Cardiac muscle cell (in vitro differentiated cells and primary cell): ENCODE measurements at regions not wholly inside any gene's neighbourhood (a gene's known extent, or its start where the extent isn't known, plus 50 kb on each side); places are given as distances from the start of the nearest gene placed in this dataset.

Experiments
- DNase-seq, 2 donors: peaks; one replicate each; pipeline versions ENCODE4 v3.0.0 to v3.0.0-alpha.2; 2010 to 2017; ENCODE audit warnings: low read depth in 1 of 2, low spot score in 1 of 2
- H3K27ac ChIP-seq: fragments of 200-600 bp; sonication (generic); 2 replicates; pipeline ENCODE4 v1.5.1; 2016
- H3K27me3 ChIP-seq: fragments of 200-600 bp; sonication (generic); 2 replicates; pipeline ENCODE4 v1.6.0; 2016; ENCODE audit warnings: control low read depth
- H3K36me3 ChIP-seq: fragments of 200-600 bp; sonication (generic); 2 replicates; pipeline ENCODE4 v1.5.1; 2016; ENCODE audit warnings: control low read depth
- H3K4me1 ChIP-seq: fragments of 200-600 bp; sonication (generic); 2 replicates; pipeline ENCODE4 v1.8.1; 2017; ENCODE audit warnings: low read depth, mild to moderate bottlenecking, mixed run types
- H3K4me3 ChIP-seq: fragments of 200-600 bp; sonication (generic); 2 replicates; pipeline ENCODE4 v1.5.1; 2016; ENCODE audit warnings: mild to moderate bottlenecking
- H3K9me3 ChIP-seq: fragments of 200-600 bp; sonication (generic); 2 replicates; pipeline ENCODE4 v1.5.1; 2017; ENCODE audit warnings: low read depth, mild to moderate bottlenecking, control low read depth
- TF ChIP-seq, protein P1 (sequence below): IDR thresholded peaks from 2 replicates; pipeline ENCODE4 v1.5.1; 2012; ENCODE audit warnings: low read depth, mild to moderate bottlenecking, low read length

DNA sequence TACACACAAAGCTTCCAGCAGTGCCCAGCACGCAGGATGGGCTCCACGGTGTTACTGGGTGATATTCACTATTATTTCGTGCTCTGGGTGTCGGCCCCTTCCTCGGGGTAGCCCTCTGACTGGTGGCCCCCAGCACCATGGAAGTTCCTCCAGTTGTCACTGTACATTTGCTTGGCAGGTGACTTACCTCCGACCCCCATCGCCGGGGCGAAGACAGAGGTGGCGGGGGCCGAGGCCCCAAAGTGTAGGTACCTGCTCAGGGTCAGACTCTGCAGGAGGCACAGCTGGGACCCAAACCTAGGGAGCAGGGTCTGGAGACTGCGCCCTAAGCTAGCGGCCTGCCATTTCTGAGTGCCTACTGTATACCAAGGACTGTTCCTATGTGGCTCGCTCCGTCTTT is 98.9 kb downstream of the RFLNA start:
- Histone ChIP-seq H3K9me3 (no peaks in the 10 kb centered on the region), H3K36me3 (peaks cover 10% of the 10 kb centered on the region), H3K4me1 (peaks cover 11% of the 10 kb centered on the region), H3K27me3 (no peaks in the 10 kb centered on the region), H3K4me3 (no peak overlapping the region), H3K27ac (no peak overlapping the region)
- DNase-seq = no peak
- TF ChIP-seq, protein P1, sequence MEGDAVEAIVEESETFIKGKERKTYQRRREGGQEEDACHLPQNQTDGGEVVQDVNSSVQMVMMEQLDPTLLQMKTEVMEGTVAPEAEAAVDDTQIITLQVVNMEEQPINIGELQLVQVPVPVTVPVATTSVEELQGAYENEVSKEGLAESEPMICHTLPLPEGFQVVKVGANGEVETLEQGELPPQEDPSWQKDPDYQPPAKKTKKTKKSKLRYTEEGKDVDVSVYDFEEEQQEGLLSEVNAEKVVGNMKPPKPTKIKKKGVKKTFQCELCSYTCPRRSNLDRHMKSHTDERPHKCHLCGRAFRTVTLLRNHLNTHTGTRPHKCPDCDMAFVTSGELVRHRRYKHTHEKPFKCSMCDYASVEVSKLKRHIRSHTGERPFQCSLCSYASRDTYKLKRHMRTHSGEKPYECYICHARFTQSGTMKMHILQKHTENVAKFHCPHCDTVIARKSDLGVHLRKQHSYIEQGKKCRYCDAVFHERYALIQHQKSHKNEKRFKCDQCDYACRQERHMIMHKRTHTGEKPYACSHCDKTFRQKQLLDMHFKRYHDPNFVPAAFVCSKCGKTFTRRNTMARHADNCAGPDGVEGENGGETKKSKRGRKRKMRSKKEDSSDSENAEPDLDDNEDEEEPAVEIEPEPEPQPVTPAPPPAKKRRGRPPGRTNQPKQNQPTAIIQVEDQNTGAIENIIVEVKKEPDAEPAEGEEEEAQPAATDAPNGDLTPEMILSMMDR = no peak

DNA sequence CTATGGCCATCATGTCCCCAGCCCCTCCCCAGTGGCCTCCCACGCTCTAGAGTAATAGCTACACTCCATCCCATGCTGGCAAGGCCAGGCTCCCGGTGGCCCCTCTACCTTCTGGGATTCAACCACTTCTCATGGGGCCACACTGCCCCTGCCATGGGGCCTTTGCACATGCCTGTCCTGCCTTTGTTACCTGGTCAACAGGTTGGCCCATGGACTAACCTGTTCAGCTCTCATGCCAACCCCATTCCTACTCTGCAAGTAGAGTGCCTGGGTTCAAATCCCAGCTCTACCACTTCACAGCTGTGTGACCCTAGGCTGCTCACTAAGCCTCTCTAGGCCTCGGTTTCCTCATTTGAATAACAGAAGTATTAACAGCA is 98.5 kb downstream of the RFLNA start:
- no peaks in the 10 kb centered on the region for H3K9me3 ChIP-seq
- H3K36me3 ChIP-seq = peaks cover 10% of the 10 kb centered on the region
- no peaks in the 10 kb centered on the region for H3K27me3 ChIP-seq
- H3K4me1 ChIP-seq = peaks cover 11% of the 10 kb centered on the region
- no peak overlapping the region for H3K4me3 ChIP-seq
- peak overlapping the region; percentile 6 for H3K27ac ChIP-seq
- TF ChIP-seq, protein P1 = no peak
- no peak for DNase-seq

DNA sequence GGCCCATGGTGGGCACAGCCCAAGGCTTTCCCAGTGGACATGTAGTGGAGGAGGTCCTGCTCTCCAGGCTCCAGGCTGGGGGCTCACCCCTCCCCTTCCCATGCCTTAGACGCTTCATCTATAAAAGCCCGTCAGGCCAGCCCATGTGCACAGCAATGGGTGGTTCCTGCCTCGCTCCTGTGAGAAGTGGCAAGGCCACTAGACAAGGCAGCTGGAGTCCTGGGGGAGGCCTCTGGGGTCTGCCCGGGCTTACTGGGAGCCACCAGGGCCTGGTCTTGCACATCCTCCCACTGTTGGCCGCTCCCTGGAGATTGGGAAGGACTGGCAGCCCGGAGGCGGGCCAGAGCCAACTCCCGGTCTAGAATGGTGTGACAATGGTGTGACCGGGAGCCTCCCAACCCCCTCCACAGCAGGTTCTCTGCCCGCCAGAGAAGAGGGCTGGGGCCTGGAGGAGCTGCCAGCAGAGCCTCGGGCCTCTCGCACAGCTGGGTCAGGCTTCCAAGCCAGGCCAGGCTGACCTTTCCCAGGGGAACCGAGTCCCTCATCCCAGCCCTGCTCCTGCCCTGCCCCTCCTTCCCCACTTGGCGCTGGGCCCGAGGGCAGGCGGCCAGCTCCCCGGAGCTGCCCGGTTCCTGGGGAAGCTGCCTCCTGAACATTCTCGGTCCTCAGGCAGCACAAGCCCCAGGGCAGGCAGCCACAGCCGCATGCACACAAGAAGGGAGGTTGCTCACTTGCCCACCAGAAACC is 97.9 kb downstream of the RFLNA start:
- Histone ChIP-seq H3K27me3 (no peaks in the 10 kb centered on the region), H3K4me3 (no peak overlapping the region), H3K9me3 (no peaks in the 10 kb centered on the region), H3K36me3 (peaks cover 10% of the 10 kb centered on the region), H3K4me1 (peaks cover 11% of the 10 kb centered on the region), H3K27ac (peak overlapping the region; percentile 6)
- peak in 1 of 2 donors; percentile 93 for DNase-seq
- TF ChIP-seq, protein P1 = no peak

DNA sequence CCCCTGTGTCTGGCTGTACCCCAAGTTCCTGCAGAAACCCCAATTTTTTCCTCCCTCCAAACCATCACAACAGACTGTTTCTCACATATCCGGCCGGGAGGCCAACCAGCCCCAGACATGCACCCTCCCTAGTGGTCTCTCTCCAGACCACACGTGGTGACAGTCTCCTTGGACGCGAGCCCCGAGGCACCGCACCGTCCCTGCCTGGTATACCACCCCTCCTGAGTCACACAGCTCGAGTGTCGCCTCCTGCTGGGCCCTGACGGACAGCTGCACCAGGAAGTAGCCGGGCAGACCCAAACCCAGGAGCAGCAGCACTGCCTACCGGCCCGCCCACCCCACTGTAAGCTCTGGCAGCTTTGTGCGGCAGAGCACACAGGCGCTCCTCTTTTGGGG is 97.4 kb downstream of the RFLNA start:
- H3K27ac ChIP-seq = peak overlapping the region; percentile 6
- DNase-seq = peak in 1 of 2 donors; percentile 24
- H3K9me3 ChIP-seq = no peaks in the 10 kb centered on the region
- peaks cover 11% of the 10 kb centered on the region for H3K4me1 ChIP-seq
- H3K27me3 ChIP-seq = no peaks in the 10 kb centered on the region
- TF ChIP-seq, protein P1 = peak; percentile 21
- no peak overlapping the region for H3K4me3 ChIP-seq
- peaks cover 10% of the 10 kb centered on the region for H3K36me3 ChIP-seq

DNA sequence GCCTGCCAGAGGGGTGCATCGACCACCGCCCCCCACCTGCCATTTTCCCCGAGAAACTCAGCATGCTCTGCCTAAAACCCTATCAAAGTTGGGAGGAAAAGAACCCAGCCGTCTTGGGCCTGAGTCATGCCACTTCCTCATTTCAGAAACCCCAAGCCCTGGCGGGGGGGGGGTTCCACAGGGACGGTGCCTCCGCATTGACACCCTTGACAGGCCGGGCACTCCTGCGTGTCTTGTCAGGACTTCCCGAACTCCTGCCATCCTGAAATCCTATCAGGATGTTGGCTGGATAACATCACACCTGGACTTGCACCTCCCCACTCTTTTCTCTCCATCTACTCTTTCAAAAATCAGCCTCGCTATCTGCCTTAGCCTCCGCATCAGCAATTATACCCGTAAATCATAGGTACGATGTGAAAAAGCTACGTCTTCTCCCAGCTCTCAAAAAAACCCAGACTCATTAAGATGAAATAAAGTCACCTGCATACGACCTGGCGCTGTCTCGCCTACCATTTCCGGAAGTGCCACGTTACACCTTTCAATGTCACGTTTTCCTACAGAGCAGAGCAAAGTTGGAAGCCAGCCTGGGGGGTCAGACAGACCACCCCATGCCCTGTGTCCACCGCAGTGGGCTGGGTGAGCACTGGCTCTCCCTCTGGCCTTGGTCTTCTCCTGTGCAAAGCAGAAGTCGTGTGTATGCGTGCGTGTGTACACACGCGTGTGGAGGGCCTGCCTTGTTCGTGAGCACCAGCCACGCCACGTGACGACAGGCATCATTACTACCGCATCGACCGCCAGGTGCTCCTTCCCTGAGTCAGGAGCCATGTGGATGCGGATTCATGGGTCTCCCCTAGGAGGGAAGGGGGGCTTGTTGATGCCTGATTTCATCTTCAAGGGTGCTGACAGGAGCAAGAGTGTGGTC is 96.7 kb downstream of the RFLNA start:
- peaks cover 11% of the 10 kb centered on the region for H3K4me1 ChIP-seq
- no peak overlapping the region for H3K27ac ChIP-seq

More for the DNA sequence above, 96.7 kb downstream of the RFLNA start:
- Histone ChIP-seq H3K9me3 (no peaks in the 10 kb centered on the region), H3K27me3 (no peaks in the 10 kb centered on the region), H3K36me3 (peaks cover 10% of the 10 kb centered on the region), H3K4me3 (no peak overlapping the region)
- no peak for DNase-seq
- TF ChIP-seq, protein P1 = no peak
